IMR-90 (cell line): ENCODE measurements at regions not wholly inside any gene's neighbourhood (a gene's known extent, or its start where the extent isn't known, plus 50 kb on each side); places are given as distances from the start of the nearest gene placed in this dataset.
A peak's percentile ranks its signal among the peaks of the same experiment; 100 is the strongest.

ENCODE experiments used
- MAFK ChIP-seq: IDR thresholded peaks from 2 replicates; pipeline ENCODE4 v1.6.1; 2012; ENCODE audit warnings: low read depth, low read length, improper control_type of control experiment
- POLR2A ChIP-seq: IDR thresholded peaks from 2 replicates; pipeline ENCODE4 v1.6.1; 2012; ENCODE audit warnings: mild to moderate bottlenecking, low read depth, low read length
- RFX5 ChIP-seq: IDR thresholded peaks from 2 replicates; pipeline ENCODE4 v1.8.0; 2012; ENCODE audit warnings: low read depth, mild to moderate bottlenecking, low read length, moderate library complexity
- SMC3 ChIP-seq: fragments of 150-350 bp; IDR thresholded peaks from 2 replicates; pipeline ENCODE4 v1.6.1; 2016; ENCODE audit warnings: low read depth, mild to moderate bottlenecking, antibody characterized with exemption, low read length, moderate library complexity

- TF ChIP-seq POLR2A (no peak), MAFK (no peak), SMC3 (peak; percentile 91), RFX5 (no peak)
Observed at GRCh38 chr22:45096256-45096907, 67.3 kb upstream of the NUP50 start.
